ENCODE measurements at regions not wholly inside any gene's neighbourhood (a gene's known extent, or its start where the extent isn't known, plus 50 kb on each side); places are given as distances from the start of the nearest gene placed in this dataset.

DNA sequence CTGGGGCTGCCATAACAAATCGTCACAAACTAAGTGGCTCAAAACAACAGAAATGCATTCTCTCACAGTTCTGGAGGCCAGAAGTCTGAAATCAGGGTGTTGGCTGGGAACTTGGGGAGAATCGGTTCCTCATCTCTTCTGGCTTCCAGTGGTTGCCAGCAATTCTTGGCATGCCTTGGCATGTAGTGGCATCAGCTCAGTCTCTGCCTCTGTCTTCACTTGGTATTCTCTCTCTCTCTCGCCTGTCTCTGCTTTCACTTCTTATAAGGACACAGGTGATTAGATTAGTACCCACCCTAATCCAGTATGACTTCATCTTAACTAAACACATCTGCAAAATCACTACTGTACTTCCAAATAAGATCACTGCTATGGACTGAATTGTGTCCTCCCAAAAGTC, 695.4 kb upstream of the ID2 start:
- TF ChIP-seq ZNF555 (tag by site-specific recombination; conservative IDR thresholded peaks at IDR 0.05): no peak
- no peak for TF ChIP-seq ZNF544 (tag by site-specific recombination; IDR thresholded peaks at IDR 0.05)
- TF ChIP-seq, protein P1, sequence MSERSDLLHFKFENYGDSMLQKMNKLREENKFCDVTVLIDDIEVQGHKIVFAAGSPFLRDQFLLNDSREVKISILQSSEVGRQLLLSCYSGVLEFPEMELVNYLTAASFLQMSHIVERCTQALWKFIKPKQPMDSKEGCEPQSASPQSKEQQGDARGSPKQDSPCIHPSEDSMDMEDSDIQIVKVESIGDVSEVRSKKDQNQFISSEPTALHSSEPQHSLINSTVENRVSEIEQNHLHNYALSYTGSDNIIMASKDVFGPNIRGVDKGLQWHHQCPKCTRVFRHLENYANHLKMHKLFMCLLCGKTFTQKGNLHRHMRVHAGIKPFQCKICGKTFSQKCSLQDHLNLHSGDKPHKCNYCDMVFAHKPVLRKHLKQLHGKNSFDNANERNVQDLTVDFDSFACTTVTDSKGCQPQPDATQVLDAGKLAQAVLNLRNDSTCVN (tag by site-specific recombination; optimal IDR thresholded peaks at IDR 0.05): no peak
- TF ChIP-seq, protein P2, sequence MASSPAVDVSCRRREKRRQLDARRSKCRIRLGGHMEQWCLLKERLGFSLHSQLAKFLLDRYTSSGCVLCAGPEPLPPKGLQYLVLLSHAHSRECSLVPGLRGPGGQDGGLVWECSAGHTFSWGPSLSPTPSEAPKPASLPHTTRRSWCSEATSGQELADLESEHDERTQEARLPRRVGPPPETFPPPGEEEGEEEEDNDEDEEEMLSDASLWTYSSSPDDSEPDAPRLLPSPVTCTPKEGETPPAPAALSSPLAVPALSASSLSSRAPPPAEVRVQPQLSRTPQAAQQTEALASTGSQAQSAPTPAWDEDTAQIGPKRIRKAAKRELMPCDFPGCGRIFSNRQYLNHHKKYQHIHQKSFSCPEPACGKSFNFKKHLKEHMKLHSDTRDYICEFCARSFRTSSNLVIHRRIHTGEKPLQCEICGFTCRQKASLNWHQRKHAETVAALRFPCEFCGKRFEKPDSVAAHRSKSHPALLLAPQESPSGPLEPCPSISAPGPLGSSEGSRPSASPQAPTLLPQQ (tag by site-specific recombination; IDR thresholded peaks at IDR 0.05): no peak
- TF ChIP-seq ZNF214 (tag by site-specific recombination; IDR thresholded peaks at IDR 0.05; ENCODE audit: borderline replicate concordance): no peak
- TF ChIP-seq ZNF423 (tag by site-specific recombination; IDR thresholded peaks at IDR 0.05): no peak
- TF ChIP-seq ZBTB1 (tag by site-specific recombination; IDR thresholded peaks at IDR 0.05): no peak
- TF ChIP-seq ZNF548 (tag by site-specific recombination; IDR thresholded peaks at IDR 0.05): no peak
- TF ChIP-seq SCRT1 (tag by site-specific recombination; IDR thresholded peaks at IDR 0.05; ENCODE audit: borderline replicate concordance): no peak
- TF ChIP-seq, protein P3, sequence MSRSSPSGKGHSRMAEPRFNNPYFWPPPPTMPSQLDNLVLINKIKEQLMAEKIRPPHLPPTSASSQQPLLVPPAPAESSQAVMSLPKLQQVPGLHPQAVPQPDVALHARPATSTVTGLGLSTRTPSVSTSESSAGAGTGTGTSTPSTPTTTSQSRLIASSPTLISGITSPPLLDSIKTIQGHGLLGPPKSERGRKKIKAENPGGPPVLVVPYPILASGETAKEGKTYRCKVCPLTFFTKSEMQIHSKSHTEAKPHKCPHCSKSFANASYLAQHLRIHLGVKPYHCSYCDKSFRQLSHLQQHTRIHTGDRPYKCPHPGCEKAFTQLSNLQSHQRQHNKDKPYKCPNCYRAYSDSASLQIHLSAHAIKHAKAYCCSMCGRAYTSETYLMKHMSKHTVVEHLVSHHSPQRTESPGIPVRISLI (tag by site-specific recombination; IDR thresholded peaks at IDR 0.05): no peak
- TF ChIP-seq ZNF221 (tag by site-specific recombination; IDR thresholded peaks at IDR 0.05; ENCODE audit: borderline replicate concordance): no peak
- no peak for TF ChIP-seq KLF16 (tag by site-specific recombination; IDR thresholded peaks at IDR 0.05)
- TF ChIP-seq, protein P4, sequence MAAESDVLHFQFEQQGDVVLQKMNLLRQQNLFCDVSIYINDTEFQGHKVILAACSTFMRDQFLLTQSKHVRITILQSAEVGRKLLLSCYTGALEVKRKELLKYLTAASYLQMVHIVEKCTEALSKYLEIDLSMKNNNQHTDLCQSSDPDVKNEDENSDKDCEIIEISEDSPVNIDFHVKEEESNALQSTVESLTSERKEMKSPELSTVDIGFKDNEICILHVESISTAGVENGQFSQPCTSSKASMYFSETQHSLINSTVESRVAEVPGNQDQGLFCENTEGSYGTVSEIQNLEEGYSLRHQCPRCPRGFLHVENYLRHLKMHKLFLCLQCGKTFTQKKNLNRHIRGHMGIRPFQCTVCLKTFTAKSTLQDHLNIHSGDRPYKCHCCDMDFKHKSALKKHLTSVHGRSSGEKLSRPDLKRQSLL (tag by site-specific recombination; IDR thresholded peaks at IDR 0.05): no peak
- TF ChIP-seq ZNF24 (tag by site-specific recombination; IDR thresholded peaks at IDR 0.05): no peak
- TF ChIP-seq KLF1 (tag by site-specific recombination; IDR thresholded peaks at IDR 0.05): no peak
- CTCF ChIA-PET: interaction anchor here (0.6 kb wide), 1 partner anchor 559 kb away, joined by 4 read pairs; no protein-coding TSS in a partner anchor
- Histone ChIP-seq H3K27ac (ENCODE audit: extremely low read depth, low read depth, low read length) (no peak overlapping the region), H3K4me1 (ENCODE audit: control insufficient read depth, insufficient read depth, low read length) (no peaks in the 10 kb centered on the region), H3K36me3 (ENCODE audit: control insufficient read depth in 2 of 2, insufficient read depth in 1 of 2, low read length in 2 of 2) (no peaks in the 10 kb centered on the region), H3K4me3 (ENCODE audit: low read depth, low read length) (no peak overlapping the region), H3K9me3 (ENCODE audit: control insufficient read depth, insufficient read depth, low read depth, low read length) (no peaks in the 10 kb centered on the region)
- POLR2A ChIA-PET: no interaction called here

DNA sequence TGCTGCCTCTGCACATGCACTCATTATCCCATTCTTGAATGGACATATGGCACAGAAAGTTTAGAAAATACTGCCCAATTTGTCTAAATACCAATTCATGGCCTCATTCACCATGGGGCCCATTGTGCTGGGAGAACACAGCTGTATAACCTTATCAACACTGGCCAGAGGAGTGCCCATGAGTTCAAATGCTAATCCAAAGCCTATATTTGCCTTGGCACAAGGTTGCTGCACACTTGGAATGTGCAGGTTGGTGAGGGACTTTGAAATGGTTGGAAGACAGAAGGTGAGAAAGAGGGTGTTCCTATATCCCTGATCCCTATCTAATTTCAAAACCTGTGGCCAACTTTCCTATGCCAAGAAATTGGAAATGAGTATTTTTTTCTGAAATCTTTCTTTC, 693.9 kb upstream of the ID2 start:
- H3K4me3 ChIP-seq (ENCODE audit: low read depth, low read length): no peak overlapping the region
- ChIA-PET POLR2A (no interaction called here), CTCF (no interaction called here)
- H3K36me3 ChIP-seq (ENCODE audit: control insufficient read depth in 2 of 2, insufficient read depth in 1 of 2, low read length in 2 of 2): no peaks in the 10 kb centered on the region
- no peaks in the 10 kb centered on the region for H3K9me3 ChIP-seq (ENCODE audit: control insufficient read depth, insufficient read depth, low read depth, low read length)
- no peaks in the 10 kb centered on the region for H3K4me1 ChIP-seq (ENCODE audit: control insufficient read depth, insufficient read depth, low read length)
- H3K27ac ChIP-seq (ENCODE audit: extremely low read depth, low read depth, low read length): no peak overlapping the region
- TF ChIP-seq ZNF10 (tag by site-specific recombination; IDR thresholded peaks at IDR 0.05): no peak
- TF ChIP-seq GLIS1 (tag by site-specific recombination; IDR thresholded peaks at IDR 0.05): no peak
- TF ChIP-seq ZNF777 (tag by site-specific recombination; IDR thresholded peaks at IDR 0.05; ENCODE audit: borderline replicate concordance): no peak
- no peak for TF ChIP-seq ZSCAN30 (tag by site-specific recombination; IDR thresholded peaks at IDR 0.05)
- TF ChIP-seq ZNF155 (tag by site-specific recombination; IDR thresholded peaks at IDR 0.05): no peak
- TF ChIP-seq SP3 (tag by site-specific recombination; IDR thresholded peaks at IDR 0.05): no peak
- no peak for TF ChIP-seq ZNF791 (tag by site-specific recombination; IDR thresholded peaks at IDR 0.05)
- TF ChIP-seq ZNF629 (tag by site-specific recombination; IDR thresholded peaks at IDR 0.05): no peak
- no peak for TF ChIP-seq ZNF792 (tag by site-specific recombination; IDR thresholded peaks at IDR 0.05)
- TF ChIP-seq, protein P5, sequence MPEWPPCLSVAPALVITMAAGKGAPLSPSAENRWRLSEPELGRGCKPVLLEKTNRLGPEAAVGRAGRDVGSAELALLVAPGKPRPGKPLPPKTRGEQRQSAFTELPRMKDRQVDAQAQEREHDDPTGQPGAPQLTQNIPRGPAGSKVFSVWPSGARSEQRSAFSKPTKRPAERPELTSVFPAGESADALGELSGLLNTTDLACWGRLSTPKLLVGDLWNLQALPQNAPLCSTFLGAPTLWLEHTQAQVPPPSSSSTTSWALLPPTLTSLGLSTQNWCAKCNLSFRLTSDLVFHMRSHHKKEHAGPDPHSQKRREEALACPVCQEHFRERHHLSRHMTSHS (tag by site-specific recombination; IDR thresholded peaks at IDR 0.05): no peak
